GM18519 (cell line): ENCODE measurements at regions not wholly inside any gene's neighbourhood (a gene's known extent, or its start where the extent isn't known, plus 50 kb on each side); places are given as distances from the start of the nearest gene placed in this dataset.

Experiments
- ATAC-seq: cut with Tn5 transposase; IDR thresholded peaks from one replicate; pipeline ENCODE4 v1.9.1; 2021; ENCODE audit warnings: mild to moderate bottlenecking, moderate library complexity; ENCODE audit not compliant: unreplicated experiment, low FRiP score

GRCh38 chr7:106425017-106425719 lies 140.4 kb upstream of the NAMPT start:
- peak; percentile 75 for ATAC-seq

- no peak for ATAC-seq
Observed at GRCh38 chr7:106424476-106425016, 139.8 kb upstream of the NAMPT start.

GRCh38 chr7:106423821-106424475 lies 139.2 kb upstream of the NAMPT start:
- no peak for ATAC-seq

GRCh38 chr7:106423111-106423510 lies 138.3 kb upstream of the NAMPT start:
- ATAC-seq = no peak

- no peak for ATAC-seq
Observed at GRCh38 chr7:106421181-106421762, 136.5 kb upstream of the NAMPT start.

GRCh38 chr7:106420736-106421135 lies 136.0 kb upstream of the NAMPT start:
- ATAC-seq = no peak

GRCh38 chr7:106420210-106420609 lies 135.4 kb upstream of the NAMPT start:
- ATAC-seq = no peak

GRCh38 chr7:106419455-106420182 lies 134.8 kb upstream of the NAMPT start:
- no peak for ATAC-seq

- no peak for ATAC-seq
Observed at GRCh38 chr7:106418526-106418925, 133.7 kb upstream of the NAMPT start.

- ATAC-seq = no peak
Observed at GRCh38 chr7:106418094-106418493, 133.3 kb upstream of the NAMPT start.

GRCh38 chr7:106417273-106417902 lies 132.6 kb upstream of the NAMPT start:
- no peak for ATAC-seq

GRCh38 chr7:106416430-106416829 lies 131.6 kb upstream of the NAMPT start:
- ATAC-seq = no peak

GRCh38 chr7:106415433-106415832 lies 130.7 kb upstream of the NAMPT start:
- no peak for ATAC-seq

- no peak for ATAC-seq
Observed at GRCh38 chr7:106413446-106413845, 128.7 kb upstream of the NAMPT start.

GRCh38 chr7:106405697-106406141 lies 120.9 kb upstream of the NAMPT start:
- no peak for ATAC-seq

GRCh38 chr7:106402898-106403297 lies 118.1 kb upstream of the NAMPT start:
- ATAC-seq = no peak

- ATAC-seq = no peak
Observed at GRCh38 chr7:106400923-106401322, 116.1 kb upstream of the NAMPT start.

- no peak for ATAC-seq
Observed at GRCh38 chr7:106398786-106399185, 114.0 kb upstream of the NAMPT start.

- no peak for ATAC-seq
Observed at GRCh38 chr7:106397994-106398393, 113.2 kb upstream of the NAMPT start.

- ATAC-seq = no peak
Observed at GRCh38 chr7:106394526-106394925, 109.7 kb upstream of the NAMPT start.
